Left kidney (tissue), 1 donor: ENCODE measurements at regions not wholly inside any gene's neighbourhood (a gene's known extent, or its start where the extent isn't known, plus 50 kb on each side); places are given as distances from the start of the nearest gene placed in this dataset.

Experiments used
- DNase-seq: peaks from one replicate; pipeline ENCODE4 v3.0.0-alpha.2; 2013

DNA sequence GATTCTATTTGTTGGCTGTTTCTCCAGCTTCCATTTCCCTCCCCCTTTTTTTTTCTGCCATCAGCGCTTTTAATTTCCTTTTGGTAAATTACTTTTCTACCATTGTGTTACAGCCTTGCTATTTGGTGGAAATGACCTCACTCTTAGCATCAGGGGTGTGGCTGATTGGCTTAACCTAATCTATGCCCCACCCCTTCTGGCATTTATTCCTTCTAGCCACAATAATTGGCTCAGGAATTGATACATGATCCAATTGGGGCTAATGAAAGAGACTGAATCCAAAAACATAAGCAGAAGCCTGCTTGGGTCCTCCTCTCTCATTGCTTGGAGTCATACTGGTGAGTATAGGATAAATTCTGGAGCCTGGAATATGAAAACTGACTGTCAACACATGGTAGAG lies 402.4 kb upstream of the LRRC4C start:
- DNase-seq = no peak

- no peak for DNase-seq
These were observed 407.1 kb upstream of the LRRC4C start for GRCh38 chr11:41866525-41866924.

DNA sequence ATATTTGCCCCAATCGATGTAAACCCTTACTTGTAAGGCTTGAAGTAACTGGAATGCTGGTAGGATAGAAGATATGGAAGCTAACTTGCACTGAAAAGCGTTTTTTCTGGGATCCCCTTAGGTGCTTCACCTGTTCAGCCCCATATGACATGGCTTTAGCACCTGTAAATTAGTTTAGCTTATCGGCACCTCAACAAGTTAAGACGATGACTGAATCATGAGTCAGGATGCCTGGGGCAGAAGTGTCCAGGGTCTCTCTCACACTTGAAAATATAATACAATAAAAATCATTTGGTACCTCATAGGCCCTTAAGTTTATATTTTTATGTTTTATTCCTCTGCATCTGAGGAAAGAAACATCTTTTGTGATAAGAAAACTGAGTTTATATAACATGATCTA lies 409.2 kb upstream of the LRRC4C start:
- DNase-seq = no peak

DNA sequence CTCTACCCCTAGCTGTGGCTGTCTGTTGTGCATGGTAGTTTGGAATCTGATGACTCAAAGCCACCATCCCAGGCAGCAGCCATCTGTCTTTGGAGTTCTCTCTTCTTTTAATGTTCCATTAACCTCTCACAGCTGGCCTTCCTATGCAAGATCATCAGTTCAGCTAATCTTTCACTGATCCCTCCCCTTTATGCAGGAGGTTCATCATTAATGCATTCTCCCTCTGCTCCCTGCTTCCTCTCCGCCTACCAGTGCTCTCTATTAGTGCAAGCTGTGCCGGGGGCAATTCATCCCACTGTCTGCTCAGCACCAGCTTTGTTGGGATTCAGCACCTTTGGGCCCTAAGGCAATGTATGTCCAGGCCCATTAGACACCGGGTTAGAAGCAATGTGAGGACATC lies 413.0 kb upstream of the LRRC4C start:
- DNase-seq = no peak

- no peak for DNase-seq
These were observed 413.4 kb upstream of the LRRC4C start for GRCh38 chr11:41872870-41873269.

GRCh38 chr11:41878095-41878494 lies 418.6 kb upstream of the LRRC4C start:
- no peak for DNase-seq

DNA sequence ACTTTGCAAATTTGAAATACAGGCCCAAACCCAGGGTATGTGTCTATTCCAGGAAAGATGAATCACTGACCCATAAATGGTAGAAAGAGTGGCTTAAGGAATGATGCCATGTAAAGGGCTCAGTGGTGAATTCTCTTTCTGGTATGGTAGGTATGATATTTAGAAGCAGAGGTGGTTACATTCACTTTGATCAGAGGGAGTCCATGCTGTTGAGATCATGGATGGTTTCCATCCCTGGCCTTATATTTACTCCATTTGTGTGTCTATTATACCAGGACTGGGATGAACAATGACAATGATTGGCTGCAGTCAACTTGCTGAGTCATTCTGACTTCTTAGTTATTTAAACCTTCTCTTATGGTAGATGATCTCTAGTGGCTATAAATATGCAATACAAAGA lies 419.8 kb upstream of the LRRC4C start:
- no peak for DNase-seq

GRCh38 chr11:41895081-41895480 lies 435.6 kb upstream of the LRRC4C start:
- no peak for DNase-seq

GRCh38 chr11:41897991-41898390 lies 438.5 kb upstream of the LRRC4C start:
- DNase-seq = peak; percentile 36

GRCh38 chr11:41917900-41918299 lies 458.4 kb upstream of the LRRC4C start:
- DNase-seq = no peak

GRCh38 chr11:41920374-41920773 lies 460.9 kb upstream of the LRRC4C start:
- DNase-seq = no peak

GRCh38 chr11:41921746-41922390 lies 462.4 kb upstream of the LRRC4C start:
- no peak for DNase-seq

GRCh38 chr11:41926339-41926738 lies 466.9 kb upstream of the LRRC4C start:
- no peak for DNase-seq

DNA sequence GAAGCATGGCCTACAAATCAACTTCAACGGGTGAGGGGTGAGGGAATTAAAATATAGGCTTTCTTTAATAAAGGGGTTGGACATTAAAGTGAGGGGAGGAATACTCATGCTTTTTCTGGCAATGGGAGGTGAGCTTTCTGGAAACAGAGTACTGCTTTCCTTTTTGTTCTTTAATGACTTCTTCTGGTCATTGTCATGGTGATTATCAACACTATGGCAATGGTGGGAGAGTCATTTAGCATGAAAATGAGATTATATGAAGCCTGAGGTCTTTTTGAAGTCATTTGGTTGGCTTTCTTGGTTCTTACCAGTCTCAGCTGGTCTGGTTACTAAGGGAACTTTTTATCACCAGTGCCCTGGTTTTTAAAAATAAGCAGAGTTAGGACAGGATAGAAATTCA lies 475.8 kb upstream of the LRRC4C start:
- no peak for DNase-seq

DNA sequence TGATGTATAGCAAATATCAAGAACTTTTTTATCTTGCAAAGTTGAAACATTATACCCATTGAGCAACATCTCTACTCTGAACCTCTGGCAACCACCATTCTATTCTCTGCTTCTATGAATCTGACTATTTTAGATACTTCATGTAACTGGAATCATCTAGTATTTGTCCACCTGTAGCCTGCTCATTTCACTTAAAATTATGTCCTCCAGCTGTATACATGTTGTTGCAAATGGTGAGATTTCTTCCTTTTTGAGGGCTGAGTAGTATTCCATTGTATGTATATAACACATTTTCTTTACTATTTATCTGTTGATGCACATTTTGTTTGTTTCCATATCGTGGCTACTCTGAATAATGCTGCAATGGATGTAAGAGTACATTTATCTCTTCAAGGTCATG lies 476.3 kb upstream of the LRRC4C start:
- no peak for DNase-seq

GRCh38 chr11:41943656-41944055 lies 484.2 kb upstream of the LRRC4C start:
- no peak for DNase-seq

GRCh38 chr11:41947392-41947791 lies 487.9 kb upstream of the LRRC4C start:
- no peak for DNase-seq

DNA sequence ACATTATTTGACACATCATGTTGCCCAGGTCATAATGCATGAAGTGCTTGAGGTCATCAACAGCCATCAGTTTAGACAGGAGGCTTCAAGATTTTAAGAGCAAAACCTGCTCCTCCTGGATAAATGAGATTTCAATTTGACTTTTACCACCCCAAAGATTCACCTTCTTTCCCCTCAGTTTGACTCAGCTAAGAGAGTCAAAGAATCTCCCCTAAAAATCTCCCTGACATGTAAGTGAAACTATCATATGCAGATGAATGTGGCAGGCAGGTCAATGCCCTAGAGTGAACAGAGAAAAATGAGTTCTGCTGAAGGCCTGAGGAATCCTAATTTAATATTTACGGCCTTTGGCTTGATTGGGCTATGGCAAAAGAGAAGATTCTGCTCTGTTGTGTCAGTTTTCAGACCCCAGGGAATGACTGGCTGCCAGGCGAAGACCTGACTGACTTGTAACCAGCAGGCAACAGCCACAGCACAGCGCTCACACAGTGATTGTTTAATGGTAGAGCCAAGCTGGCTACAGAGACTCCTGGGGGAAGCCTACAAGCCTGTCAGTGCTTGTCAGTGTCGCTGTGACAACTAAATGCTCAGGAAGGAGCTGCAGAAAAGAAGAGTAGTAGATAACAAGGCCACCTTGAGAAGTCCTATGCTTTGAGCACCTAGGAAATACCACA lies 491.2 kb upstream of the LRRC4C start:
- DNase-seq = no peak

- no peak for DNase-seq
These were observed 494.6 kb upstream of the LRRC4C start for GRCh38 chr11:41954034-41954433.

DNA sequence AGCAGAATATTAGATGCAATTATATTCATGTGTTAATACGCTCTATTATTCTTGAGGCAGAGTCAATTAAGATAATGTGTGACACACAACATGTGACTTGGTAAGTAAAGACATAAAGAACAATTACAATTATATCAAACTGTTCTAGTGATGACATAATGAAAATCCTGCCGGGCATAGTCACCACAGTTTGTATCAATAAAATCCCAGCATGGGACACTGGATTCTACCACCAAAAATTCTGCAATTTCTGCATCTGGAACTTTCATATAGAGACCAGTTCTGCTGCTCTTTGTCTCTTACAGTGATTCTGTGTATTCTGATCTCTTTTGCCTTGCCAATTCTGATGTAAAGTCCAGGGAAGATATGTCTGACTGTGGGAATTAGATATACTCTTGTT lies 495.6 kb upstream of the LRRC4C start:
- DNase-seq = no peak

DNA sequence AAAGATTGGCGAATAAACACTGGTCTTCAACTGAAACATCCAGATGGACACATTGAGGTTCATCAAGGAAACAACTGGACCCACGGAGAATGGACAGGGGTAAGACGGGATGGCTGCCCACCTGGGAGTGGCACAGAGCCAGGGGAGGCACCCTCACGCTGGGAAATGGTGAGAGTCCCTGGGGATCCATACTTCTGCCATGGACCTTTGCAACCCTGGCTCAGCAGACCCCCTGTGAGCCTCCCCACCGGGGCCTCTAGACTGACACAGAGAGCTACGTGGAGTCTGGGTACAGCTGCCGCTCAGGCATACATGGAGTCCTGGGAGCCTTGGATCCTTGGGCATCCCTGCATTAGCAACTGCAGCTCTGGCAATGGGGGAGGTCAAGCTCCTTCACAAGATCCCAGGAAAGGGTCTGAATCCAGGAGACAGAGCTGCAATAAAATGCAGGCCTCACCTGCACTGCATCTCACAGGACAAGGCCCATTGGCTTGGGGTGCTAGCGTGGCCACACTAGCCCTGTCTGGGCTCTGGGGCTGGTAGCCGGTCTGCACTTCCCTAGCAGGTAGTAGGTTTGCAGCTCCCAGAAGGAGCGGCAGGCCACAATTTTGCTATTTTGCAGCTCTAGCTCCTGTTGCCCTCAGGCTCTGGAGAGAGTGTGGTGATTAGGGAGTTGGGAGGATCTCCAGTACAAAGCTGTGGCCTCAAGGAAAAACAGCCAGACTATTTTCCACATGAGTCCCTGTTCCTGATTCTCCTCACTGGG lies 496.4 kb upstream of the LRRC4C start:
- DNase-seq = no peak

DNA sequence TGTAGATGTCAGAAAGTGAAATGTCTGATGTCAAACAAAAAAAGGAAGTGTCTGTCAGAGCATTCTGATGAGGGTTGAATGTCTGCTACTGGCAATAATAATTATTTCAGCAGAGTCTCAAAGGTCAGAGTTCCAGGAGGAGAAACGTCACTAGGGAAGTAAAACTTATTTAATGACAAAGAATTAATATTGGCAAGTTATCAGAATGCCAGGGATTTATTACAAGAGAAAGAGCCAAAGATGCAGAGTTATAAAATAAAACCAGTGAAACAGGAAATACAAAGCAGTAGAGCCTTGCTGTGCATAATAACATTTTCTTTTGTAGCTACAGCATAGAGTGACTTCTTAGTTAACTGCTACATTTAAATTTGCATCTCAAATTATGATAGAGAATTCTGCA lies 504.0 kb upstream of the LRRC4C start:
- DNase-seq = no peak

DNA sequence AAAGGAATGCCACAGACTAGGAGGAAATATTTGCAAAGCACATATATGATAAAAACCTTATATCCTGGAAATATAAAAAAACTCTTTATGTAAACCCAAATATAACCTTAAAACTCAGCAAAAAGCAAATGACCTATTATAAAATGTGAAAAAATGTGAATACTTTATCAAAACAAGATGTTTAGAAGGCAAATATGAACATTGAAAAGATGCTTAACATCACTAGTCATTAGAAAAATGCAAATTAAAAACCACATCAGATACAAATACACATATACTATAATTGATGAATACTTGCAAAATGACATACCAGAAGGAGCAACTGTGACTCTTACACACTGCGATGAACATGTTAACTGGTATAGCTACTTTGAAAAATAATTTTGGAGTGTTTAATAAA lies 511.2 kb upstream of the LRRC4C start:
- DNase-seq = no peak

GRCh38 chr11:41971592-41971991 lies 512.1 kb upstream of the LRRC4C start:
- DNase-seq = no peak
